NCI-H1092 (cell line): ENCODE measurements at regions not wholly inside any gene's neighbourhood (a gene's known extent, or its start where the extent isn't known, plus 50 kb on each side); places are given as distances from the start of the nearest gene placed in this dataset.
"Not testable (repeated sequence)": the region's sequence is repeated elsewhere in the genome, so short reads cannot be mapped to it uniquely, and the experiment has no call there.

Source experiments
- DNase-seq: peaks from one replicate; lab custom pipeline; 2025; lab: John Stamatoyannopoulos, UW

DNA sequence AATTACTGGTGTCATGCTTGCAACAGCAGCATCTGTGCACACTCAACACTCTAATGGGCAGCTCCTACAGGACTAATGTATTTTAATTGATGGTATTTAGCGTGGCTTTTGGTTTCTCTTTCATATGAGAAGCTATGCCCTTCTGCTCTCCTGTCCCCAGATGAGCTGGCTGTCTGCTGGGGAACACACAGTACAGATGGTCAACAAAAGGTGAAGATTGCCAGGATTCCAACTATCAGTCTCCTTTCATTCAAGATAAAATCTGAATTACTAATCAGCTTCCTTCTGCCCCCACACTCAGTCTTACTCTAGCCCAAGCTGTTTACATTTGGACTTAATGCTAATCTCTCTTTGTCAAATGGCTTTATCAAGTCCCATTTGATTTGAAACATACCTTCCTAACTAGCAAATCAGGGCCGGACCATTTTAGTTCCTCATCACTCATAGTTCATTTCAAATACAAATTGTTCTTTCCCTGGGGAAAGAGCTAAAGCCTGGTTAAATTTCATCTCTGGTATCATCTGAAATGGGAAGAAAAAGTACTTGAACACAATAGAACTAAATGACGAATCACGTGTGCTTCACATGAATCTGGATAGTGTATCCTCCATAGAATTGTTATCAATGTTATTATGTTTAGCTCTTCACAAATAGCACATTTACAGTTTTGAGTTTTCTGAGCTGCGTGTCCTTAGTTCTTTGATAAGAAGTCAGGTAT, 988.0 kb downstream of the PCDH17 start:
- DNase-seq: peak; percentile 36

DNA sequence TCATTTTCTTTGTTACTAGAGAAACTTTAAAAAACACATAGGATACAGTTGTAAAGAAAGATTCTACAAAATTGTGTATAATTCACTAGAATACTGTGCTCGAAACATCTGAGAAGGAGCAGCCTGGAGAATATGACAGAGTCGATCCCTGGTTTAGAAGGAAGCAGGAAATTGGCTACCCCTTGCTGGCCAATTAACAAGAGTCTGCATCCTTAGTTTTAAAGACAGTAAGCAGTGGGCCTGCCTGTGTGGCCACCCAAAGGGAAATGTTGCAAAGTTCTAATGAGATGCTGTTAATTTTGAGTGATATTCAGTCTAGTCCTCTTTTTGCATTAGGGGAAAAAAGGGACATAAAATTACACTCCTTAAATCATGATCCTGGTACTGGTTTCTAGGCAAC, 988.6 kb downstream of the PCDH17 start:
- DNase-seq: no peak

DNA sequence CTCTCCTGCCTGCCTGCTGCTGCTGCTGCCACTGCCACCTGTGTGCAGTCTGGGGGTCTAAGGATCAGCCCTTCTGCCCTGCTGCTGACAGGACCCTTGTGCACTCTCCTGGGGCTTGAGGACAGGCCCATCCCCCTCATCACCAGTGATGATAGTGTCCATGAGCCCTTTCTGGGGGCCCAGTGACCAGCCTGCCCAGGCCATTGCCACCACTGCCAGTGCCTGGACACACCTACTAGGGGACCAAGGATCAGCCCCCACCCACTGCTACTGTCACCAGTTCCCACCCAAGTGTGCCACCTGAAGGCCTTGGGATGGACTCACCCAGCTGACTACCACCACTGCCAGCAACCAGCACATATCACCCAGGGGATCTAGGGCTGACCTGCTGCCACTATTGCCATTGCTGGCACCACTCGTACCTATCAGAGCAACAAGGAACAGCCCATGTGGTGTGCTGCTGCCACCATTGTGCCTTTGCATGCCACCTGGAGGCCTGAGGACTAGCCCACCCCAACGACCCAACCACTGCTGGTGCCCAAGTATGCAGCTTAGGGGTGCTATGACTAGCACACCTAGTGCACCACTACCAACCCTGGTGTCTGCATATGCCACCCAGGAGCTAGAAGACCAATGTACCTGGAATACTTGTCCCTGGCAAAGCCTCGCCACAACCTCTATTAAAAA, 994.3 kb downstream of the PCDH17 start:
- no peak for DNase-seq

DNA sequence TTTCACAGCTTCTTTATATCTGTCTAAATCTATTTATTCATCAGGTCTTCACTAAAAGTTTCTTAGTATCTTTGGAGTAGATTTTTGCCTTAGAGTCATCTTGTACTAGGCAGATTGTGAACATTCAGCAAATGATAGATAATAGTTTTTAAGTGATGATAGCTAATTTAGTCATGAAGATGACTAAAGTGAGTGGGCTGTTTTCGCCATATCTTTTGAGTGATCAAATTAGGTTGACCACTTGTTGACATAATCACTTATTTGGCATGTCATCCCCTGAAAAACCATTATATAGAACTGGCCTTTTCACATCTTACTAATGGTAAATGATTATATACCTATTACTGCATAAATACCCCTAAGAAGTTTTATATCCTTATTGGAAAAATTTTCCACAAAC, 999.2 kb downstream of the PCDH17 start:
- no peak for DNase-seq

DNA sequence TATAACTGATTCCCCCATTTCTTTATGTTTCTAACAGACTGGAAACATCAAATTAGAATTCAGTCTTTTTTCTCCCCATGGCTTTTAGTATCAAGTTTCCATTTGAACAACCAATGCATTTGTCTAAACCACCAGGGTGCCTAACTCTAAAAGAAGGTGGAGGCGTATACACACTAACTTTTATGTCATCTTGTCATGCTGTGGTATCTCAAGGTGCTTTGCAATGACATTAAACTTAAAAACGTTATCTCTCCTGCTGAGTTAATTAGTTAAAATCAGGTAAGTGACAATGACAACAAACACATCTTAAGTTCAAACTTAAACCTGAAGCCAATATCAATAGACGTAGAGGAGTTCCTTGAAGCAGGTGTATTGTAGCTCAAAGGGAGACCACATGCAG, 1001.7 kb downstream of the PCDH17 start:
- no peak for DNase-seq

DNA sequence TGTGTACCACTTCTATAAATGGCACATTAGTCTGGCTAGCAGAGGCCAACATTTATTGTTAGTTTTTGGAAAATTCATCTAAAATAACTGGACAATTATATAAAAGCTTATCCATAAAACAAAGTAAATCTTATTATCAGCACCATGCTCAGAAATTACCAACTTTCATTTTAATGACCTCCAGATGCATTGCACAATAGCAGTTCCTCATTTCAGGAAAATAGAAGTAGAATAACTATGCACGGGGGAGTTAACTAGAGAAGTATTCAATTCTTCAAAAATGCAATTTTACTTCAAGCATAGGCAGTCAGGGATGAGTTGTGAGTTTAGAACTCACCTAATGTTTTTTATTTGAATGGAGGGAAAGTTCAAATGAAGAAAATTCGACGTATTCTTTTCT, 1023.5 kb downstream of the PCDH17 start:
- DNase-seq: no peak

DNA sequence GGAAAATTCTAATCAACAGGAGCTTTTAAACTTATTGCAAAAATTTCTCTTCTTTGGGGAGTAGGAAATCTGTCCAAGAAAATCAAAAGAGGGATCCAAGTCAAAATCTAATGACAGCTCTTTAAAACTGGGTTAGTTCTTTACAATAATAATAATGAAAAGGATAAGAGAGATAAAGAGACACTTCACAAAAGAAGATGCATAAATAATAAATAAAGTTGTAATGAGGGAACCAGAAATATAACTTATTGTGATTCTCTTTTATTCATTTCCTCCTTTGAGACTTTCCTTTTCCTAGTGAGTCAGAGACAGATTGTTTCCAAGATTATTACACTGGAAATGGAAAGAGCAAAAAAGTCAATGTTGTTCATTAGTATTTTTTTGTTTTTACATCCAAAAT, 1029.3 kb downstream of the PCDH17 start:
- DNase-seq: no peak

DNA sequence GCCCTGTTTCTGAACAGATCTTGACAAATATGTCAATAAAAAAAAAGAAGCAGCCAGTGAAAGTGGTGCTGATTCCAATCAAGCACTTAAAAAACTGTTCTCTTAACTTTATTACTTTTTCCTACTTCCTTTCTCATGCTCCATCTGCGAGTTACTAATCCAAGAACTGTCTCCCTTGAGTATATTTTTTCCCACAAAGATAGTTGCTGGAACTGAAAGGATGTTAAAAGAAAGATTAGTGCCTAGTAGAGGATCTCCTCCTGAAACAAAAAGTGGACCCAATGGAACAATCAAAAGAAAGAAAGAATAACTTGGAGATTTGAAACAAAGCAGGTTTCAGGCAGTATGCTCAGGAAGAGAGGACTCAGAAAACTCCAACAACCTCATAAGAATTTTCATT, 1034.8 kb downstream of the PCDH17 start:
- DNase-seq: no peak

DNA sequence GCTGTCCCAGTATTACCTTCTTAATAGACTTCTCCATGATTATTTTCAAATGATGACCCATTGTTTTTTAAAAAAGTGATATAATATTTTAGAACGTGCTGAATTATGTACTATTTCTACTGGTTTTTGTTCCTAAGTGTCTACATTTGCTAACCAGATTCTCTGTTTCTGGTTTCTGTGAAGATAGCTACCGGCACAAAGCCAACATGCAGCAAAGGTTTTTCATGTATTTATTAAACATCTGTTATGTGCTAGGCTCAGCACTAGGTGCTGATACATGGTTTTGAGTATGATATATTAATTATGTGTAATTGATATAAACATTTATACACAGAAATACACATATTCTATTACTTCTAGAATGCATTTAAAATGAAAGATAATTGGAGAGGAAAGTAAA, 1035.6 kb downstream of the PCDH17 start:
- no peak for DNase-seq

DNA sequence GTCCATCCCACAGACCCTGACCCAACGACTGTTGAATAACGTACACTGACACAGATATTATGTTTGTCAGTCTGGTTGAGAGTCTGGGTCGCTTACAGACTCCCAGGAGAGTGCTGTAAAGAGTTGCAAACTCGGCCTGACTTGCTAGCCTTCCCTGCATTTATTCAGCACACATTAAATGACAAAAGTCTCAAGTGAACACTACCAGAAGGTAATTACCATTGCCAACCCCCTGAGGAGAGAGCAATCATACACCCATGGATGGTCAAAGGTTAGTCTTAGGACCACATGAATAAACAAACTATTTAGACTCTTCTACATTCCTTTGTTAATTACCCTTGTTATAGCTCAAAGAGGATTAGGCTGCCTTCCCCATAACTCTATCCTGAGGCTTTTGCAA, 1048.6 kb downstream of the PCDH17 start:
- no peak for DNase-seq

DNA sequence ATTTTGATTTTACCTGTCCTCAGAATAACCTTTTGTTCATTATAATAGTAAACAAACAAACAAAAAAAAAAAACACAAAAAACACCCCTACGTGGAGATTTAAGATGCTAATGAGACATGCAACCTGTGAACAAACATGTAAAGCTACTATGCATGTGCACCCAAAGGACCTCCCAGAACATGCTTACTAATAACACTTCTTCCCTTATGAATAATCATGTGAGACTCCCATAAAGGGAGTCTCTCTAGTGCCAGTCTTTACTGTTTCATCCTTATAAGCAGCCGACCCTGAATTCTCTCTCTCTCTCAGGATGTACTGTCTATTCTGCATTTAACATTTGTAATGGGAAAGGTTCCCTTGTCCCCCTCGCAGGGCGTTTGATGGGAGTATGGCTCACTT, 1051.1 kb downstream of the PCDH17 start:
- no peak for DNase-seq

DNA sequence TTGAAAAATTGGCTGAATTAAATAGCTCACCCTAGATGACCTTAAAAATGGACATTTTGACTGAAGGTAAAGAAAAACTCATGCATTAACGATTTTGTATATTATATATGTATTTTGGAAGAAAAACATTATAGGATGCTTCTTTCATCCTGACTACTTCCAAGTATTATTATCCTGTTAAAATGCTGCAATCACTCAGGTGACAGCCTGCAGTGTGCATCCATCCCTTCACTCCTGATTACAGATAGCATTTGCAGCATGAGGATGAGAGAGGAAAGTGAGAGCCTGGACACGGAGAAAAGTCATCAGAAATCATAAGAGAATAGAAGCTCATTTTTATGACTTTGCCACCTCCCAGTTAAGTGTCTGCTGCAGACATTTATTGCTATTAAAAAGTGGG, 1055.6 kb downstream of the PCDH17 start:
- DNase-seq: no peak

DNA sequence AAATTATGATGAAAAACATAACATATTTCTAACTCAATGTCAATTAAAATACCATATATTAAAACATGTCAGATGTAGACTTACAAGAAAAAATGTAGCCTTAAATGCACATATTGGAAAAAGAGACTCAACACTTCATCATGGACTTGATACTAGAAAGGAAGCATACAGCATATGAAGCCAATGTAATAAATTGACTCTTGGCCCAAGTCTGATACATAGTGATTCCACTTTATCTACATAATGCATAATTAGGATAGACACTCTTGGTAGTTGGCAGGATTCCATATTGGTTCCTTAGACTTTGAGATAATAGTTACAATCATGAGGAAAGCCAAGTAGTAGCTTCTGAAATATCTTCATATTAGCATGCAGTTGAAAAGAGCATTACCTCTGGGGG, 1067.0 kb downstream of the PCDH17 start:
- no peak for DNase-seq

DNA sequence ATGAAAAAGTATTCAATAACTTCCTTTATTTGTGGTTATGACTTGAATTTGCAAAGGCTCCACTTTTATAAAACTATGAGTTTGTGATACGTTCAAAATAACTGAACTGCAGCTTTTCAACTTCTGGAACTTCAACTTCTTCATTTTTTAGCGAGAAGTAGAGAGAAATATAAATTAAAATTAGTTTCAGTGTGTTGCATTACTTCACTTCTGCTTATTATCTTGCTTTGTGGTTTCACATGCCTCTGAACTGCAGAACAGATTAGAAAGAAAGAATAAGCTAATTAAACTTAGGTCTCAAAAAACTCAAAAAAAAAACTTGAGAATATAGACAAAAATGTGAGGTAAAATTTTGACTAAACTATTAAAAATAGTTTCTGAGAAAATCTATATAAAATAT, 1073.4 kb downstream of the PCDH17 start:
- DNase-seq: no peak

DNA sequence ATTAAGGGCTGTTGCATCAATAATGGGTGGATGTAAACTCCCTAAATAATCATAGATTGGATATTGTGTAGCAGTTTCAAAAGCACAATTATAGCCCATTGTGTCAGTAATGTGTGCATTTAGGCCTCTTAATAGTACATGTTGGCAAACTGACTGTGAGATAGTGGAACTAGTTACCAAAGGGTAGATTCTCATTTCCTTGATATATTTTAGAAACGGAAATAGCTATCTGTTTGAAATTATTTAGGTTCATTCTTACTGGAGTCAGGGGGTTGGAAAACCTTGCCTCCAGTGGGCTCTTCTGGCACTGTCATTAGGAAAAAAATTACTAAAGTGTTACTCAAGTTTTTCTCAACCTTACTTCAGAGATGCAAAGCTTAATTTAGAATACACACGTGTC, 1074.9 kb downstream of the PCDH17 start:
- no peak for DNase-seq

DNA sequence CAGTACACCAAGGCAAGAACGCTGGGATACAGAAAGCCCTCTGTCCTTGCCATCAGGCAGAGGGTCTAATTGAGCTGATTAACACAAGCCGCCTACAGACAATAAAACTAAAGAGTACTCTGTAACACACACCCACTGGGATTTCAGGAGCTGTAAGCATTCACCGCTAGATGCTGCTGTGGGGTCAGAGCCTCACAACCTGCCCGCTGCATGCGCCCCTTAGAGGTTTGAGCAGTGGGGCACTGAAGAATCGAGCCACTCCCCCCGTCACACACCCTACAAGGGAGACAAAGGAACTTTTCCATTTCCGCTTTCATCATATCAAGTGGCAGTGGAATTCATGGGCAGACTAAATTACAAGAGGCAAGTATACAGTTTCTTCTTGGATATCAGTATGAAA, 1080.6 kb downstream of the PCDH17 start:
- DNase-seq: no peak

DNA sequence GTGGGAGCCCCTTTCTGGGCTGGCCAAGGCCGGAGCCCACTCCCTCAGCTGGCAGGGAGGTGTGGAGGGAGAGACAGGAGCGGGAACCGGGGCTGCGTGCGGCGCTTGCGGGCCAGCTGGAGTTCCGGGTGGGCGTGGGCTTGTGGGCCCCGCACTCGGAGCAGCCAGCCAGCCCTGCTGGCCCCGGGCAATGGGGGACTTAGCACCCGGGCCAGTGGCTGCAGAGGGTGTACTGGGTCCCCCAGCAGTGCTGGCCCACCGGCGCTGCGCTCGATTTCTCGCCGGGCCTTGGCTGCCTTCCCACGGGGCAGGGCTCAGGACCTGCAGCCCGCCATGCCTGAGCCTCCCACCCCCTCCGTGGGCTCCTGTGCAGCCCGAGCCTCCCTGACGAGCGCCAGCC, 1082.5 kb downstream of the PCDH17 start:
- not testable (repeated sequence) for DNase-seq

DNA sequence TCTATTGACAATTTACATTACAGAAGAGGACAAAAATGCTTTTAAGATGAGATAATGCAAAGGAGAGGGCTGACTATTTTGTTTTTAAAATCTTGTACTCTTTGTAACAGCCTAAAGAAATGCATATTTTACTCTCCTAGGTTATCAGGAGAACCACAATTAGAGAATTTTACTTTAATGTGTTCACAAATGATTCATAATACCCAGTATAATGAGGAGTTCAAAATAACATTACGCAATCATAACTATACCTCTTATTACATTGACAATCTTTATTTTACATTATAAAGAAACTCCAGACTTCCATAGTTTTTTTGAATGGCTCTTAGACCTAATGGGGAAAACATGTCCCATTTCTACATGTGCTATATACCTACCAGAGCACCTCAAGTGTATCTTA, 1089.7 kb downstream of the PCDH17 start:
- DNase-seq: no peak

DNA sequence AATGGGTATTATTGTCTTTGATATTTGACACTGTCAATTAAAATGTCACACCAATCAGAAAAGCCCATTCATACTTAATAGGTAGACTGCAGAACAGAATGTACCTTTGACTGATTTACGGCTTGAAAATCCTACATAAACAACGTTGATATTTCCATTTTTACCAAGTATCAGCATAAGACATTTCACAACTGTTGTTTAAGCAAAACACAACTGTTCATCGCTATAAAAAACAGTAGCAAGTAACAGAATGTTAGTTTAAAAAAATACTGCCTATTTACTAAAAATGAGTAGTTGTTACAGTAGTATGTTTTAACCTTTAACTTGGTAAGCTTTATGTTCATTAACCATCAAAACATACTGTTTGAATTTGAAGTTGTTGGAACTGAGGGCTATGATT, 1096.6 kb downstream of the PCDH17 start:
- DNase-seq: no peak

DNA sequence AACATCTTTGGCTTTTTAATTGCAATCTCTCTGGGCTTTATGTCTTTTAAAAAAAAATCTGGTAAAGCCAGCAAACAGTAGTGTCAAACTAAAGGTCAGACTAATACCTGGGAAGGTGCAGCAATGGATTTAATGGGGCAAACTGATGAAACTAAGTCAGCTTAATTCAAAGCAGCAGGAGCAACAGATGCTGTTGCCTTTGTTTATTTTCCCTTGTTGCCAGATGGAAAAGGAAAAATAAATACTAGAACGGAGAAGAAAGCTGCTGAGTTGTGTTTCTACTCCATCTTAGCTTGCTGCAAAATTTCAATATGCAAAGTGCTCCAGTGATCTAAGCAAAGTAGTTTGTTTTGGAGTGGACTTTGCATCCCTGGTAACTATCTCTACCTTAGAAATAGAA, 1097.8 kb downstream of the PCDH17 start:
- DNase-seq: no peak

DNA sequence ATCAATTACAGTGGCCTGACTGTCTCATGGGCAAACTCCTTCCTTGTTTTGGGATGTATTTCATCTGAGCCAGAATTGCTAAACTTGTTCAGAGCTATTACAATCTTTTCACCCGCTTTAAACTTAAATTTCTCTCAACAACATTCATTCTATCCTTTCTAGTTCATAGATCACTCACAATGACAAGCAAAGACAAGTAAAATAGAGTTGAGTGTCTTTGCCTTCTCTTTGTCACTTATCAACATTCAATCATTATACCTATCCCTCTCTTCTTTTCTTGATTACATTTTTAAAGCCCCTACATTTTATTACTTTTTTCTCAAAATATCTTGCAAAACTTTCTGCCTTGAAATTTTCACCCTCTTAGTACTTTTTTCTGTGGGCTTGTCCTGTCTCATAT, 1113.1 kb downstream of the PCDH17 start:
- no peak for DNase-seq

DNA sequence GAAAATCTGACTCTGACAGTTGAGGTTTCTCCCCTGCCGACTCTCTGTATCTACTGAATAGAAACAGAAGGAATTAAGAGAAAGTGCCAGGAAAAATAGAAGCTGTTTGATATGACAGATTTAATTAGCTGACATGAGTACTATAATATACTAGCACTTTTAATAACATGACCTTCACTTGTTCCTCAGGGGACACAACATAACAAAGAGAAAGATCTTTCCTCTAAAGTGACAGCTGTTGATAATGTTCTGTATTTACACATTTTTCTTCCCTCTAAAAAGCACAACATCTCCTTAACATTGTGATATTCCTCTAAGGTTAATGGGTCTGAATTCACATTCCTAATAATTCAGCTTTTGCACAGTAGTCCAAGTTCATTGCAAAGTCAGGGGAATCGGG, 1136.0 kb downstream of the PCDH17 start:
- DNase-seq: no peak

DNA sequence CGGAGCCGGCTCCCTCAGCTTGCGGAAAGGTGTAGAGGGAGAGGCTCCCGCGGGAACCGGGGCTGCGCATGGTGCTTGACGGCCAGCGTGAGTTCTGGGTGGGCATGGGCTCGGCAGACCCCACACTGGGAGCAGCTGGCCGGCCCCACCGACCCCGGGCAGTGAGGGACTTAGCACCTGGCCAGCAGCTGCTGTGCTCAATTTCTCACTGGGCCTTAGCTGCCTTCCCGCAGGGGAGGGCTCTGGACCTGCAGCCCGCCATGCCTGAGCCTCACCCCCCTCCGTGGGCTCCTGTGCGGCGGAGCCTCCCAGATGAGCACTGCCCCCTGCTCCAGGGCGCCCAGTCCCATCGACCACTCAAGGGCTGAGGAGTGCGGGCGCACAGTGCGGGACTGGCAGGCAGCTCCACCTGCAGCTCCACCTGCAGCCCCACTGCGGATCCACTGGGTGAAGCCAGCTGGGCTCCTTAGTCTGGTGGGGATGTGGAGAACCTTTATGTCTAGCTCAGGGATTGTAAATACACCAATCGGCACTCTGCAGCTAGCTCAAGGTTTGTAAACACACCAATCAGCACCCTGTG, 1141.8 kb downstream of the PCDH17 start:
- DNase-seq: no peak

DNA sequence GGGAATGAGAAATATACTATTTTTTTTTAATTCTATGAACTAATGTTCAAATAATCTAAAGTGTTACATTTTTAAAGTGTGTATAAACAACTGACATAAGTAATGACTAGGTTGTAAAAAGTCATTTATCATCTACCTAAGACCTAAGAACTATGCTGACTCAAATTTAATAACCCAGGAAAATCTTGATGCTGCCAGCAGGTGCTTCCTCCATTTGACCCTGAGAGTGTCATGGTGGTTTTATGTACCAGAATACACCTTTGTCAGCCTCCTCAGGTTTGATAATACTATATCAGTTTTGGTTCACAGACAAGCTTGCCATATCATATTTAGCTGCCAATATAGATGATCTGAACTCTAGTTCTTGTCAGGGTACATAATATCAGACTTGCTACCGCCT, 1151.2 kb downstream of the PCDH17 start:
- no peak for DNase-seq
